ENCODE measurements at regions not wholly inside any gene's neighbourhood (a gene's known extent, or its start where the extent isn't known, plus 50 kb on each side); places are given as distances from the start of the nearest gene placed in this dataset.

GRCh38 chr5:3386637-3387036 is 209.0 kb upstream of the IRX1 start:
- DNase-seq: no peak
- FAIRE-seq: no peak
- no peaks in the 10 kb centered on the region for H3K4me1 ChIP-seq (ENCODE audit: control insufficient read depth in 3 of 3, insufficient read depth in 2 of 3, low read depth in 1 of 3, low read length in 2 of 3)
- H3K27ac ChIP-seq (ENCODE audit: low read depth in 1 of 3, low read length in 2 of 3): no peak overlapping the region
- H3K4me3 ChIP-seq (ENCODE audit: low read depth in 1 of 3, low read length in 3 of 3): no peak overlapping the region
- 83 to 90% (median 88%) methylated on average over 17 of the region's 17 CpGs for whole genome bisulfite sequencing, 3 donors
- H3K27me3 ChIP-seq (ENCODE audit: control insufficient read depth in 3 of 3, insufficient read depth in 3 of 3, low read length in 3 of 3): no peaks in the 10 kb centered on the region
- no peaks in the 10 kb centered on the region for H3K36me3 ChIP-seq (ENCODE audit: control insufficient read depth in 3 of 3, insufficient read depth in 2 of 3, low read depth in 1 of 3, low read length in 3 of 3)
- no peaks in the 10 kb centered on the region for H3K9me3 ChIP-seq (ENCODE audit: control insufficient read depth in 2 of 2, insufficient read depth in 1 of 2, low read depth in 1 of 2, low read length in 1 of 2)

- H3K36me3 ChIP-seq (ENCODE audit: control insufficient read depth in 3 of 3, insufficient read depth in 2 of 3, low read depth in 1 of 3, low read length in 3 of 3): no peaks in the 10 kb centered on the region
- no peaks in the 10 kb centered on the region for H3K4me1 ChIP-seq (ENCODE audit: control insufficient read depth in 3 of 3, insufficient read depth in 2 of 3, low read depth in 1 of 3, low read length in 2 of 3)
- DNase-seq (no peak), FAIRE-seq (no peak)
- no peaks in the 10 kb centered on the region for H3K27me3 ChIP-seq (ENCODE audit: control insufficient read depth in 3 of 3, insufficient read depth in 3 of 3, low read length in 3 of 3)
- no peak overlapping the region for H3K27ac ChIP-seq (ENCODE audit: low read depth in 1 of 3, low read length in 2 of 3)
- 64 to 66% (median 65%) methylated on average over 16 of the region's 16 CpGs for WGBS, 3 donors
- no peak overlapping the region for H3K4me3 ChIP-seq (ENCODE audit: low read depth in 1 of 3, low read length in 3 of 3)
- H3K9me3 ChIP-seq (ENCODE audit: control insufficient read depth in 2 of 2, insufficient read depth in 1 of 2, low read depth in 1 of 2, low read length in 1 of 2): no peaks in the 10 kb centered on the region
Measured at GRCh38 chr5:3385991-3386519, 209.6 kb upstream of the IRX1 start.

GRCh38 chr5:3384531-3384930 is 211.1 kb upstream of the IRX1 start:
- DNase-seq: no peak
- H3K4me1 ChIP-seq (ENCODE audit: control insufficient read depth in 3 of 3, insufficient read depth in 2 of 3, low read depth in 1 of 3, low read length in 2 of 3): no peaks in the 10 kb centered on the region
- no peak for FAIRE-seq
- no peaks in the 10 kb centered on the region for H3K27me3 ChIP-seq (ENCODE audit: control insufficient read depth in 3 of 3, insufficient read depth in 3 of 3, low read length in 3 of 3)
- H3K36me3 ChIP-seq (ENCODE audit: control insufficient read depth in 3 of 3, insufficient read depth in 2 of 3, low read depth in 1 of 3, low read length in 3 of 3): no peaks in the 10 kb centered on the region
- H3K27ac ChIP-seq (ENCODE audit: low read depth in 1 of 3, low read length in 2 of 3): no peak overlapping the region
- 87 to 89% (median 89%) methylated on average over 7 of the region's 7 CpGs for WGBS, 3 donors
- no peaks in the 10 kb centered on the region for H3K9me3 ChIP-seq (ENCODE audit: control insufficient read depth in 2 of 2, insufficient read depth in 1 of 2, low read depth in 1 of 2, low read length in 1 of 2)
- no peak overlapping the region for H3K4me3 ChIP-seq (ENCODE audit: low read depth in 1 of 3, low read length in 3 of 3)

- H3K9me3 ChIP-seq (ENCODE audit: control insufficient read depth in 2 of 2, insufficient read depth in 1 of 2, low read depth in 1 of 2, low read length in 1 of 2): no peaks in the 10 kb centered on the region
- no peak for FAIRE-seq
- WGBS, 3 donors: 77 to 86% (median 84%) methylated on average over 9 of the region's 9 CpGs
- no peak overlapping the region for H3K27ac ChIP-seq (ENCODE audit: low read depth in 1 of 3, low read length in 2 of 3)
- no peak overlapping the region for H3K4me3 ChIP-seq (ENCODE audit: low read depth in 1 of 3, low read length in 3 of 3)
- H3K36me3 ChIP-seq (ENCODE audit: control insufficient read depth in 3 of 3, insufficient read depth in 2 of 3, low read depth in 1 of 3, low read length in 3 of 3): no peaks in the 10 kb centered on the region
- H3K27me3 ChIP-seq (ENCODE audit: control insufficient read depth in 3 of 3, insufficient read depth in 3 of 3, low read length in 3 of 3): no peaks in the 10 kb centered on the region
- no peaks in the 10 kb centered on the region for H3K4me1 ChIP-seq (ENCODE audit: control insufficient read depth in 3 of 3, insufficient read depth in 2 of 3, low read depth in 1 of 3, low read length in 2 of 3)
- no peak for DNase-seq
Measured at GRCh38 chr5:3382782-3383181, 212.8 kb upstream of the IRX1 start.

- FAIRE-seq (no peak), DNase-seq (no peak)
- WGBS, 3 donors: 85 to 88% (median 85%) methylated on average over 10 of the region's 10 CpGs
- H3K27me3 ChIP-seq (ENCODE audit: control insufficient read depth in 3 of 3, insufficient read depth in 3 of 3, low read length in 3 of 3): no peaks in the 10 kb centered on the region
- no peak overlapping the region for H3K27ac ChIP-seq (ENCODE audit: low read depth in 1 of 3, low read length in 2 of 3)
- H3K9me3 ChIP-seq (ENCODE audit: control insufficient read depth in 2 of 2, insufficient read depth in 1 of 2, low read depth in 1 of 2, low read length in 1 of 2): no peaks in the 10 kb centered on the region
- H3K36me3 ChIP-seq (ENCODE audit: control insufficient read depth in 3 of 3, insufficient read depth in 2 of 3, low read depth in 1 of 3, low read length in 3 of 3): no peaks in the 10 kb centered on the region
- no peaks in the 10 kb centered on the region for H3K4me1 ChIP-seq (ENCODE audit: control insufficient read depth in 3 of 3, insufficient read depth in 2 of 3, low read depth in 1 of 3, low read length in 2 of 3)
- H3K4me3 ChIP-seq (ENCODE audit: low read depth in 1 of 3, low read length in 3 of 3): no peak overlapping the region
Measured at GRCh38 chr5:3382151-3382550, 213.5 kb upstream of the IRX1 start.

GRCh38 chr5:3381206-3381825 is 214.3 kb upstream of the IRX1 start:
- no peaks in the 10 kb centered on the region for H3K9me3 ChIP-seq (ENCODE audit: control insufficient read depth in 2 of 2, insufficient read depth in 1 of 2, low read depth in 1 of 2, low read length in 1 of 2)
- DNase-seq: no peak
- H3K4me1 ChIP-seq (ENCODE audit: control insufficient read depth in 3 of 3, insufficient read depth in 2 of 3, low read depth in 1 of 3, low read length in 2 of 3): no peaks in the 10 kb centered on the region
- H3K27me3 ChIP-seq (ENCODE audit: control insufficient read depth in 3 of 3, insufficient read depth in 3 of 3, low read length in 3 of 3): no peaks in the 10 kb centered on the region
- no peaks in the 10 kb centered on the region for H3K36me3 ChIP-seq (ENCODE audit: control insufficient read depth in 3 of 3, insufficient read depth in 2 of 3, low read depth in 1 of 3, low read length in 3 of 3)
- 75 to 83% (median 77%) methylated on average over 15 of the region's 15 CpGs for WGBS, 3 donors
- H3K4me3 ChIP-seq (ENCODE audit: low read depth in 1 of 3, low read length in 3 of 3): no peak overlapping the region
- H3K27ac ChIP-seq (ENCODE audit: low read depth in 1 of 3, low read length in 2 of 3): no peak overlapping the region
- no peak for FAIRE-seq

- Histone ChIP-seq H3K4me1 (ENCODE audit: control insufficient read depth in 3 of 3, insufficient read depth in 2 of 3, low read depth in 1 of 3, low read length in 2 of 3) (no peaks in the 10 kb centered on the region), H3K9me3 (ENCODE audit: control insufficient read depth in 2 of 2, insufficient read depth in 1 of 2, low read depth in 1 of 2, low read length in 1 of 2) (no peaks in the 10 kb centered on the region), H3K27me3 (ENCODE audit: control insufficient read depth in 3 of 3, insufficient read depth in 3 of 3, low read length in 3 of 3) (no peaks in the 10 kb centered on the region), H3K4me3 (ENCODE audit: low read depth in 1 of 3, low read length in 3 of 3) (no peak overlapping the region), H3K27ac (ENCODE audit: low read depth in 1 of 3, low read length in 2 of 3) (no peak overlapping the region), H3K36me3 (ENCODE audit: control insufficient read depth in 3 of 3, insufficient read depth in 2 of 3, low read depth in 1 of 3, low read length in 3 of 3) (no peaks in the 10 kb centered on the region)
- FAIRE-seq: no peak
- no peak for DNase-seq
- WGBS, 3 donors: 69 to 81% (median 79%) methylated on average over 3 of the region's 3 CpGs
Measured at GRCh38 chr5:3380689-3381088, 214.9 kb upstream of the IRX1 start.

- 74 to 83% (median 77%) methylated on average over 5 of the region's 5 CpGs for WGBS, 3 donors
- no peaks in the 10 kb centered on the region for H3K4me1 ChIP-seq (ENCODE audit: control insufficient read depth in 3 of 3, insufficient read depth in 2 of 3, low read depth in 1 of 3, low read length in 2 of 3)
- no peaks in the 10 kb centered on the region for H3K27me3 ChIP-seq (ENCODE audit: control insufficient read depth in 3 of 3, insufficient read depth in 3 of 3, low read length in 3 of 3)
- no peak for FAIRE-seq
- no peaks in the 10 kb centered on the region for H3K36me3 ChIP-seq (ENCODE audit: control insufficient read depth in 3 of 3, insufficient read depth in 2 of 3, low read depth in 1 of 3, low read length in 3 of 3)
- no peak for DNase-seq
- no peak overlapping the region for H3K27ac ChIP-seq (ENCODE audit: low read depth in 1 of 3, low read length in 2 of 3)
- peaks cover 0 to 13% of the 10 kb centered on the region in 2 donors for H3K9me3 ChIP-seq (ENCODE audit: control insufficient read depth in 2 of 2, insufficient read depth in 1 of 2, low read depth in 1 of 2, low read length in 1 of 2)
- no peak overlapping the region for H3K4me3 ChIP-seq (ENCODE audit: low read depth in 1 of 3, low read length in 3 of 3)
Measured at GRCh38 chr5:3377831-3378230, 217.8 kb upstream of the IRX1 start.

- no peak overlapping the region for H3K27ac ChIP-seq (ENCODE audit: low read depth in 1 of 3, low read length in 2 of 3)
- no peaks in the 10 kb centered on the region for H3K4me1 ChIP-seq (ENCODE audit: control insufficient read depth in 3 of 3, insufficient read depth in 2 of 3, low read depth in 1 of 3, low read length in 2 of 3)
- H3K9me3 ChIP-seq (ENCODE audit: control insufficient read depth in 2 of 2, insufficient read depth in 1 of 2, low read depth in 1 of 2, low read length in 1 of 2): peaks cover 0 to 15% of the 10 kb centered on the region in 2 donors
- H3K36me3 ChIP-seq (ENCODE audit: control insufficient read depth in 3 of 3, insufficient read depth in 2 of 3, low read depth in 1 of 3, low read length in 3 of 3): no peaks in the 10 kb centered on the region
- no peak overlapping the region for H3K4me3 ChIP-seq (ENCODE audit: low read depth in 1 of 3, low read length in 3 of 3)
- 86 to 90% (median 89%) methylated on average over 8 of the region's 8 CpGs for WGBS, 3 donors
- DNase-seq (no peak), FAIRE-seq (no peak)
- no peaks in the 10 kb centered on the region for H3K27me3 ChIP-seq (ENCODE audit: control insufficient read depth in 3 of 3, insufficient read depth in 3 of 3, low read length in 3 of 3)
Measured at GRCh38 chr5:3377176-3377575, 218.5 kb upstream of the IRX1 start.

Data from small intestine (tissue), 7 donors.